ENCODE measurements at regions not wholly inside any gene's neighbourhood (a gene's known extent, or its start where the extent isn't known, plus 50 kb on each side); places are given as distances from the start of the nearest gene placed in this dataset.

DNA sequence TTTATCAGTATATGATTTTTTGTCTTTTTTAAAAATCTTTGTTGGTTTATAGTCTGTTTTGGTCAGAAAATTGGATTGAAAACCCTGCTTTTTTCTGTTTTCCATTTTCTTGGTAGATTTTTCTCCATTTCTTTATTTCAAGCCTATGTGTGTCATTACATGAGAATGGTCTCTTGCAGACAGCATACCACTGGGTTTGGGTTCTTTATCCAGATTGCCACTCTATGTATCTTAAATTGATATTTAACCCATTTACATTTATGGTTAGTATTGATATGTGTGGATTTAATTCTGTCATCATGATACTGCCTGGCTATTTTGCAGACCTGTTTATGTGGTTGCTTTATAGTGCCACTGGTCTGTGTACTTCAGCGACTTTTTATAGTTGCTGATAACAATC lies 239.9 kb upstream of the NDST4 start:
- TF ChIP-seq, protein P1, sequence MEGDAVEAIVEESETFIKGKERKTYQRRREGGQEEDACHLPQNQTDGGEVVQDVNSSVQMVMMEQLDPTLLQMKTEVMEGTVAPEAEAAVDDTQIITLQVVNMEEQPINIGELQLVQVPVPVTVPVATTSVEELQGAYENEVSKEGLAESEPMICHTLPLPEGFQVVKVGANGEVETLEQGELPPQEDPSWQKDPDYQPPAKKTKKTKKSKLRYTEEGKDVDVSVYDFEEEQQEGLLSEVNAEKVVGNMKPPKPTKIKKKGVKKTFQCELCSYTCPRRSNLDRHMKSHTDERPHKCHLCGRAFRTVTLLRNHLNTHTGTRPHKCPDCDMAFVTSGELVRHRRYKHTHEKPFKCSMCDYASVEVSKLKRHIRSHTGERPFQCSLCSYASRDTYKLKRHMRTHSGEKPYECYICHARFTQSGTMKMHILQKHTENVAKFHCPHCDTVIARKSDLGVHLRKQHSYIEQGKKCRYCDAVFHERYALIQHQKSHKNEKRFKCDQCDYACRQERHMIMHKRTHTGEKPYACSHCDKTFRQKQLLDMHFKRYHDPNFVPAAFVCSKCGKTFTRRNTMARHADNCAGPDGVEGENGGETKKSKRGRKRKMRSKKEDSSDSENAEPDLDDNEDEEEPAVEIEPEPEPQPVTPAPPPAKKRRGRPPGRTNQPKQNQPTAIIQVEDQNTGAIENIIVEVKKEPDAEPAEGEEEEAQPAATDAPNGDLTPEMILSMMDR (IDR thresholded peaks at IDR 0.05), result no peak
- TF ChIP-seq POLR2A (IDR thresholded peaks at IDR 0.05), result no peak
